ENCODE measurements at regions not wholly inside any gene's neighbourhood (a gene's known extent, or its start where the extent isn't known, plus 50 kb on each side); places are given as distances from the start of the nearest gene placed in this dataset.

GRCh38 chr15:66960519-66960918 is 104.9 kb upstream of the SMAD3 start:
- Mint-ChIP-seq H3K4me3 (ENCODE audit: low read depth) (no peak overlapping the region), H3K4me1 (ENCODE audit: low read depth) (no peaks in the 10 kb centered on the region), H3K36me3 (ENCODE audit: insufficient read depth) (no peaks in the 10 kb centered on the region), H3K9me3 (ENCODE audit: low read depth) (no peaks in the 10 kb centered on the region), H3K27me3 (peaks cover 10% of the 10 kb centered on the region), H3K27ac (no peak overlapping the region)
- DNase-seq (ENCODE audit: low spot score, unreplicated experiment) = no peak
- TF ChIP-seq CTCF (IDR thresholded peaks at IDR 0.05; ENCODE audit: unreplicated experiment) = no peak

GRCh38 chr15:66961407-66961884 is 104.0 kb upstream of the SMAD3 start:
- H3K4me1 Mint-ChIP-seq (ENCODE audit: low read depth) = no peaks in the 10 kb centered on the region
- no peak for DNase-seq (ENCODE audit: low spot score, unreplicated experiment)
- no peaks in the 10 kb centered on the region for H3K36me3 Mint-ChIP-seq (ENCODE audit: insufficient read depth)
- H3K9me3 Mint-ChIP-seq (ENCODE audit: low read depth) = no peaks in the 10 kb centered on the region
- H3K4me3 Mint-ChIP-seq (ENCODE audit: low read depth) = no peak overlapping the region
- peaks cover 10% of the 10 kb centered on the region for H3K27me3 Mint-ChIP-seq
- TF ChIP-seq CTCF (IDR thresholded peaks at IDR 0.05; ENCODE audit: unreplicated experiment) = no peak
- H3K27ac Mint-ChIP-seq = no peak overlapping the region

- H3K27ac Mint-ChIP-seq = no peak overlapping the region
- H3K4me3 Mint-ChIP-seq (ENCODE audit: low read depth) = no peak overlapping the region
- no peak for TF ChIP-seq CTCF (IDR thresholded peaks at IDR 0.05; ENCODE audit: unreplicated experiment)
- no peaks in the 10 kb centered on the region for H3K4me1 Mint-ChIP-seq (ENCODE audit: low read depth)
- H3K9me3 Mint-ChIP-seq (ENCODE audit: low read depth) = no peaks in the 10 kb centered on the region
- no peak for DNase-seq (ENCODE audit: low spot score, unreplicated experiment)
- H3K27me3 Mint-ChIP-seq = peaks cover 10% of the 10 kb centered on the region
- no peaks in the 10 kb centered on the region for H3K36me3 Mint-ChIP-seq (ENCODE audit: insufficient read depth)
These were observed 103.5 kb upstream of the SMAD3 start for GRCh38 chr15:66961901-66962300.

- no peaks in the 10 kb centered on the region for H3K4me1 Mint-ChIP-seq (ENCODE audit: low read depth)
- H3K9me3 Mint-ChIP-seq (ENCODE audit: low read depth) = no peaks in the 10 kb centered on the region
- H3K4me3 Mint-ChIP-seq (ENCODE audit: low read depth) = no peak overlapping the region
- no peak for DNase-seq (ENCODE audit: low spot score, unreplicated experiment)
- no peak for TF ChIP-seq CTCF (IDR thresholded peaks at IDR 0.05; ENCODE audit: unreplicated experiment)
- no peak overlapping the region for H3K27ac Mint-ChIP-seq
- H3K27me3 Mint-ChIP-seq = peaks cover 10% of the 10 kb centered on the region
- H3K36me3 Mint-ChIP-seq (ENCODE audit: insufficient read depth) = no peaks in the 10 kb centered on the region
These were observed 102.9 kb upstream of the SMAD3 start for GRCh38 chr15:66962522-66962921.

GRCh38 chr15:66963084-66963483 is 102.3 kb upstream of the SMAD3 start:
- Mint-ChIP-seq H3K4me3 (ENCODE audit: low read depth) (no peak overlapping the region), H3K9me3 (ENCODE audit: low read depth) (no peaks in the 10 kb centered on the region), H3K4me1 (ENCODE audit: low read depth) (no peaks in the 10 kb centered on the region), H3K36me3 (ENCODE audit: insufficient read depth) (no peaks in the 10 kb centered on the region), H3K27ac (no peak overlapping the region), H3K27me3 (peaks cover 10% of the 10 kb centered on the region)
- no peak for TF ChIP-seq CTCF (IDR thresholded peaks at IDR 0.05; ENCODE audit: unreplicated experiment)
- no peak for DNase-seq (ENCODE audit: low spot score, unreplicated experiment)

Measured in progenitor cell of endocrine pancreas (in vitro differentiated cells).